H1 (cell line): ENCODE measurements at regions not wholly inside any gene's neighbourhood (a gene's known extent, or its start where the extent isn't known, plus 50 kb on each side); places are given as distances from the start of the nearest gene placed in this dataset.

ENCODE experiments used
- CTCF ChIA-PET: fragments of 300-600 bp; sonication (Branson Sonifier 250); formaldehyde crosslinking; loops from one replicate; lab custom pipeline; 2021; ENCODE audit not compliant: partially characterized antibody; lab: Charles Lee
- POLR2A ChIA-PET: fragments of 300-600 bp; sonication (Branson Sonifier 250); formaldehyde crosslinking; loops from one replicate; lab custom pipeline; 2021; ENCODE audit warnings: inconsistent platforms; ENCODE audit not compliant: partially characterized antibody; lab: Charles Lee
- DNase-seq, 2 experiments: peaks; one replicate each; pipeline versions ENCODE4 v3.0.0 to v3.0.0-alpha.2; 2010 to 2022; ENCODE audit warnings: low spot score in 2 of 2, low read depth in 1 of 2, mixed read lengths in 1 of 2
- FAIRE-seq: peaks from 2 replicates; lab custom pipeline; 2011; peaks lifted over from hg19 to GRCh38; lab: Jason Lieb, UNC
- H2AFZ ChIP-seq: 2 replicates; pipeline ENCODE4 v1.8.1; 2012; ENCODE audit warnings: low read length, inconsistent platforms
- H2AK5ac ChIP-seq: 2 replicates; pipeline ENCODE4 v1.6.1; 2013; ENCODE audit warnings: low read depth, low read length
- H2BK120ac ChIP-seq: replicated peaks from 2 replicates; pipeline ENCODE3; 2013; ENCODE audit warnings: low read depth, low read length, inconsistent platforms
- H2BK12ac ChIP-seq: 2 replicates; pipeline ENCODE4 v1.6.1; 2013; ENCODE audit warnings: low read depth, low read length
- H2BK15ac ChIP-seq: 2 replicates; pipeline ENCODE4 v1.6.1; 2013; ENCODE audit warnings: low read length
- H2BK20ac ChIP-seq: 2 replicates; pipeline ENCODE4 v1.6.1; 2013; ENCODE audit warnings: low read length
- H2BK5ac ChIP-seq: 2 replicates; pipeline ENCODE4 v1.6.1; 2013; ENCODE audit warnings: low read depth, low read length
- H3K14ac ChIP-seq: 2 replicates; pipeline ENCODE4 v1.6.1; 2013; ENCODE audit warnings: inconsistent platforms; ENCODE audit not compliant: insufficient read length
- H3K18ac ChIP-seq: 2 replicates; pipeline ENCODE4 v1.6.1; 2013; ENCODE audit warnings: low read length; ENCODE audit errors: extremely low read depth
- H3K23ac ChIP-seq: 2 replicates; pipeline ENCODE4 v1.6.1; 2013; ENCODE audit warnings: inconsistent platforms; ENCODE audit not compliant: insufficient read length
- H3K23me2 ChIP-seq: 2 replicates; pipeline ENCODE4 v1.6.1; 2013; ENCODE audit warnings: low read depth, low read length
- H3K27ac ChIP-seq: 2 replicates; pipeline ENCODE4 v1.6.1; 2011; ENCODE audit warnings: low read depth, low read length, inconsistent platforms
- H3K27me3 ChIP-seq, 4 experiments: replicated peaks in 1 of 4; 1 replicate in 1 of 4; 2 replicates in 3 of 4; pipeline versions ENCODE4 v1.6.1 to v1.8.1; 2011 to 2013; ENCODE audit warnings: low read length in 3 of 4, mild to moderate bottlenecking in 3 of 4, inconsistent platforms in 2 of 4, mixed read lengths in 2 of 4, moderate library complexity in 1 of 4; ENCODE audit not compliant: control insufficient read depth in 3 of 4, insufficient read depth in 3 of 4; ENCODE audit errors: extremely low read depth in 1 of 4
- H3K36me3 ChIP-seq, 4 experiments: 2 replicates each; pipeline versions ENCODE4 v1.6.1 to v1.8.1; 2011 to 2013; ENCODE audit warnings: mild to moderate bottlenecking in 4 of 4, low read length in 3 of 4, moderate library complexity in 2 of 4, control low read depth in 1 of 4, inconsistent platforms in 1 of 4; ENCODE audit not compliant: insufficient read depth in 4 of 4, control insufficient read depth in 2 of 4
- H3K4ac ChIP-seq: replicated peaks from 2 replicates; pipeline ENCODE3; 2013; ENCODE audit warnings: low read length, low read depth, mixed read lengths, inconsistent platforms; ENCODE audit not compliant: insufficient read length
- H3K4me1 ChIP-seq, 4 experiments: replicated peaks in 1 of 4; 1 replicate in 1 of 4; 2 replicates in 3 of 4; pipeline versions ENCODE4 v1.6.1 to v1.8.1; 2011 to 2013; ENCODE audit warnings: low read length in 3 of 4, inconsistent platforms in 2 of 4, mixed read lengths in 1 of 4; ENCODE audit not compliant: insufficient read depth in 4 of 4, control insufficient read depth in 3 of 4
- H3K4me2 ChIP-seq, 2 experiments: 2 replicates each; pipeline versions ENCODE4 v1.6.1 to v1.8.1; 2011 to 2013; ENCODE audit warnings: low read depth in 2 of 2, low read length in 2 of 2, control low read depth in 1 of 2, inconsistent platforms in 1 of 2, mild to moderate bottlenecking in 1 of 2; ENCODE audit not compliant: insufficient read depth in 1 of 2
- H3K4me3 ChIP-seq, 4 experiments: fragments of 200-600, 300-600 bp in 1 of 4; sonication (generic), shearing (Covaris generic), sonication (Bioruptor Twin) in 1 of 4; 2 replicates each; pipeline versions ENCODE4 v1.5.1 to v1.8.1; 2011 to 2016; ENCODE audit warnings: low read length in 4 of 4, low read depth in 3 of 4, control low read depth in 2 of 4, inconsistent platforms in 2 of 4, mild to moderate bottlenecking in 2 of 4, mixed read lengths in 1 of 4, moderate library complexity in 1 of 4; ENCODE audit not compliant: insufficient read depth in 2 of 4; ENCODE audit errors: extremely low read depth in 1 of 4
- H3K56ac ChIP-seq: replicated peaks from 2 replicates; pipeline ENCODE3; 2013; ENCODE audit warnings: low read depth, mild to moderate bottlenecking, mixed read lengths, low read length, inconsistent platforms; ENCODE audit not compliant: insufficient read length
- H3K79me1 ChIP-seq: 2 replicates; pipeline ENCODE4 v1.6.1; 2013; ENCODE audit warnings: low read depth, low read length, control low read depth
- H3K79me2 ChIP-seq, 2 experiments: 2 replicates each; pipeline versions ENCODE4 v1.6.1 to v1.8.1; 2012 to 2013; ENCODE audit warnings: low read length in 2 of 2, mild to moderate bottlenecking in 2 of 2, inconsistent platforms in 1 of 2; ENCODE audit not compliant: insufficient read depth in 2 of 2, control insufficient read depth in 1 of 2
- H3K9ac ChIP-seq, 4 experiments: replicated peaks in 1 of 4; 1 replicate in 1 of 4; 2 replicates in 3 of 4; pipeline versions ENCODE4 v1.6.1 to v1.8.1; 2011 to 2013; ENCODE audit warnings: low read depth in 3 of 4, low read length in 3 of 4, control low read depth in 2 of 4, mild to moderate bottlenecking in 2 of 4, moderate library complexity in 2 of 4, inconsistent platforms in 1 of 4; ENCODE audit errors: extremely low read depth in 1 of 4
- H3K9me3 ChIP-seq, 2 experiments: 2 replicates each; pipeline versions ENCODE4 v1.6.1 to v1.8.1; 2012 to 2013; ENCODE audit warnings: mild to moderate bottlenecking in 2 of 2, moderate library complexity in 2 of 2, control low read depth in 1 of 2, inconsistent platforms in 1 of 2, low read depth in 1 of 2, low read length in 1 of 2, mixed read lengths in 1 of 2; ENCODE audit not compliant: insufficient read depth in 2 of 2
- H4K20me1 ChIP-seq, 2 experiments: replicated peaks in 1 of 2; 2 replicates each; pipeline versions ENCODE3 to v1.8.1; 2011 to 2013; ENCODE audit warnings: inconsistent platforms in 2 of 2, low read length in 2 of 2, mild to moderate bottlenecking in 1 of 2; ENCODE audit not compliant: insufficient read depth in 2 of 2, control insufficient read depth in 1 of 2
- H4K5ac ChIP-seq: 2 replicates; pipeline ENCODE4 v1.6.1; 2013; ENCODE audit warnings: low read length, low read depth, mixed read lengths, inconsistent platforms; ENCODE audit not compliant: insufficient read length
- H4K8ac ChIP-seq: 2 replicates; pipeline ENCODE4 v1.8.0; 2013; ENCODE audit warnings: mild to moderate bottlenecking, moderate library complexity, low read length, inconsistent platforms; ENCODE audit not compliant: insufficient read depth; ENCODE audit errors: extremely low read depth
- H4K91ac ChIP-seq: replicated peaks from 2 replicates; pipeline ENCODE3; 2013; ENCODE audit warnings: low read length, mixed read lengths, inconsistent platforms; ENCODE audit not compliant: insufficient read length
- BACH1 ChIP-seq: IDR thresholded peaks from 2 replicates; pipeline ENCODE4 v1.6.1; 2012; ENCODE audit warnings: low read length, improper control_type of control experiment
- BCL11A ChIP-seq, 2 experiments: IDR thresholded peaks; one replicate each; pipeline ENCODE4 v1.6.1; 2011; ENCODE audit warnings: low read depth in 2 of 2, low read length in 2 of 2, mild to moderate bottlenecking in 2 of 2
- CEBPB ChIP-seq: IDR thresholded peaks from 2 replicates; pipeline ENCODE4 v1.6.1; 2012; ENCODE audit warnings: low read depth, low read length
- EGR1 ChIP-seq: IDR thresholded peaks from 2 replicates; pipeline ENCODE4 v1.6.1; 2011; ENCODE audit warnings: low read depth, low read length, borderline replicate concordance
- KDM4A ChIP-seq: IDR thresholded peaks from one replicate; pipeline ENCODE4 v1.7.1; 2012; ENCODE audit warnings: low read depth, mild to moderate bottlenecking, moderate library complexity, low read length, inconsistent platforms; ENCODE audit not compliant: severe bottlenecking
- NANOG ChIP-seq: IDR thresholded peaks from 2 replicates; pipeline ENCODE4 v1.6.1; 2011; ENCODE audit warnings: low read length, low read depth, mild to moderate bottlenecking, inconsistent platforms; ENCODE audit not compliant: insufficient read depth, poor library complexity, severe bottlenecking
- RNF2 ChIP-seq: fragments of 200-900, 300-1000 bp; sonication (generic); IDR thresholded peaks from 2 replicates; pipeline ENCODE4 v1.7.1; 2016; ENCODE audit warnings: borderline replicate concordance, low read depth, mild to moderate bottlenecking, antibody characterized with exemption, low read length; ENCODE audit not compliant: poor library complexity, severe bottlenecking; ENCODE audit errors: missing control alignments
- RXRA ChIP-seq: IDR thresholded peaks from 2 replicates; pipeline ENCODE4 v1.6.1; 2011; ENCODE audit warnings: low read depth, mild to moderate bottlenecking, low read length, moderate library complexity; ENCODE audit not compliant: insufficient read depth
- ZNF274 ChIP-seq: IDR thresholded peaks from 2 replicates; pipeline ENCODE4 v1.7.0; 2012; ENCODE audit warnings: low read length, borderline replicate concordance; ENCODE audit errors: extremely low read depth
- WGBS, 2 experiments: shearing (Covaris generic) in 1 of 2; methylation state at CpG; one replicate each; pipeline versions ENCODE4 v1.1.6 to v1.1.7; 2013 to 2015; ENCODE audit warnings: low lambda C conversion rate in 2 of 2, mixed read lengths in 2 of 2, inconsistent platforms in 1 of 2, low coverage in 1 of 2, missing lambda C conversion rate in 1 of 2; ENCODE audit not compliant: insufficient replicate concordance in 2 of 2, insufficient coverage in 1 of 2, insufficient read length in 1 of 2; ENCODE audit errors: extremely low coverage in 1 of 2, missing lambda C conversion rate in 1 of 2; 5-methylcytosine and 5-hydroxymethylcytosine counted together

- no peak overlapping the region for H2AFZ ChIP-seq
- H3K79me2 ChIP-seq, result no peaks in the 10 kb centered on the region
- H3K27me3 ChIP-seq, result no peaks in the 10 kb centered on the region
- no peaks in the 10 kb centered on the region for H3K79me1 ChIP-seq
- no peak overlapping the region for H3K4me3 ChIP-seq
- no peak overlapping the region for H2BK120ac ChIP-seq
- H2BK20ac ChIP-seq, result no peak overlapping the region
- ChIA-PET POLR2A (no interaction called here), CTCF (interaction anchor here (0.8 kb wide), 1 partner anchor 18 kb away, joined by 4 read pairs; no protein-coding TSS in a partner anchor)
- H3K36me3 ChIP-seq, result no peaks in the 10 kb centered on the region
- no peak for TF ChIP-seq EGR1
- no peak for TF ChIP-seq RNF2
- no peak for TF ChIP-seq ZNF274
- no peak for TF ChIP-seq RXRA
- no peak for TF ChIP-seq CEBPB
- no peak for TF ChIP-seq BCL11A (IDR thresholded peaks at IDR 0.05; ENCODE audit: low read depth in 2 of 2, low read length in 2 of 2)
- TF ChIP-seq KDM4A, result no peak
- no peak for TF ChIP-seq BACH1
- no peak for TF ChIP-seq NANOG
- H3K4ac ChIP-seq, result no peak overlapping the region
- H3K27ac ChIP-seq, result no peak overlapping the region
- H3K4me1 ChIP-seq, result 0 out of 7 replicates have a peak, but pooled peaks cover 0 to 2% (median 0%) of the 10 kb centered on the region in 4 experiments
- H2BK12ac ChIP-seq, result no peak overlapping the region
- no peak overlapping the region for H4K5ac ChIP-seq
- H3K23ac ChIP-seq, result no peak overlapping the region
- H3K4me2 ChIP-seq, result no peak overlapping the region
- H2BK15ac ChIP-seq, result no peak overlapping the region
- no peak overlapping the region for H4K91ac ChIP-seq
- H2BK5ac ChIP-seq, result no peak overlapping the region
- no peak overlapping the region for H3K14ac ChIP-seq
- H3K56ac ChIP-seq, result no peak overlapping the region
- no peak overlapping the region for H3K18ac ChIP-seq
- FAIRE-seq (no peak), DNase-seq (no peak)
- no peaks in the 10 kb centered on the region for H4K20me1 ChIP-seq
- H3K9ac ChIP-seq, result no peak overlapping the region
- H3K9me3 ChIP-seq, result no peaks in the 10 kb centered on the region
- H4K8ac ChIP-seq, result no peak overlapping the region
- no peak overlapping the region for H2AK5ac ChIP-seq
- H3K23me2 ChIP-seq, result no peaks in the 10 kb centered on the region
- WGBS, 2 experiments, result 76% methylated on average over 1 of the region's 1 CpG; no CpG with 5 or more reads in 1 of the 2 experiments
Measured at GRCh38 chr6:82775361-82775760, 290.3 kb downstream of the UBE3D start.
